Activated CD8-positive, alpha-beta T cell treated with anti-CD3 and anti-CD28 coated beads, Interleukin-2, amount 10 ng/mL, durations not matched to agents 7 days and 5 days (primary cell): ENCODE measurements at regions not wholly inside any gene's neighbourhood (a gene's known extent, or its start where the extent isn't known, plus 50 kb on each side); places are given as distances from the start of the nearest gene placed in this dataset.

Experiments
- ATAC-seq: fragments of 150-1000 bp; cut with Tn5 transposase; one replicate; pipeline ENCODE4 v1.10.0; 2021; ENCODE audit warnings: moderate library complexity
- CTCF ChIA-PET: fragments of 350-600 bp; sonication (Branson Sonifier 250); formaldehyde crosslinking; loops from one replicate; lab custom pipeline; 2021; ENCODE audit warnings: antibody characterized with exemption; lab: Charles Lee
- POLR2A ChIA-PET: fragments of 350-600 bp; sonication (Branson Sonifier 250); formaldehyde crosslinking; loops from one replicate; lab custom pipeline; 2021; ENCODE audit warnings: antibody characterized with exemption; lab: Charles Lee
- DNase-seq: peaks from one replicate; pipeline ENCODE4 v3.0.0-alpha.2; 2020
- H3K27ac Mint-ChIP-seq: one replicate; pipeline ENCODE4 v1.8.0; 2021; ENCODE audit warnings: mild to moderate bottlenecking, mixed read lengths
- H3K27me3 Mint-ChIP-seq: one replicate; pipeline ENCODE4 v1.8.0; 2021; ENCODE audit warnings: low read depth, mixed read lengths
- H3K36me3 Mint-ChIP-seq: one replicate; pipeline ENCODE4 v1.8.0; 2021; ENCODE audit warnings: low read depth, mixed read lengths
- H3K4me1 Mint-ChIP-seq: one replicate; pipeline ENCODE4 v1.8.0; 2021; ENCODE audit warnings: low read depth, mixed read lengths
- H3K4me3 Mint-ChIP-seq: one replicate; pipeline ENCODE4 v1.8.0; 2021; ENCODE audit warnings: mild to moderate bottlenecking, mixed read lengths
- H3K9me3 Mint-ChIP-seq: one replicate; pipeline ENCODE4 v1.8.0; 2022; ENCODE audit warnings: mixed read lengths; ENCODE audit not compliant: insufficient read depth

DNA sequence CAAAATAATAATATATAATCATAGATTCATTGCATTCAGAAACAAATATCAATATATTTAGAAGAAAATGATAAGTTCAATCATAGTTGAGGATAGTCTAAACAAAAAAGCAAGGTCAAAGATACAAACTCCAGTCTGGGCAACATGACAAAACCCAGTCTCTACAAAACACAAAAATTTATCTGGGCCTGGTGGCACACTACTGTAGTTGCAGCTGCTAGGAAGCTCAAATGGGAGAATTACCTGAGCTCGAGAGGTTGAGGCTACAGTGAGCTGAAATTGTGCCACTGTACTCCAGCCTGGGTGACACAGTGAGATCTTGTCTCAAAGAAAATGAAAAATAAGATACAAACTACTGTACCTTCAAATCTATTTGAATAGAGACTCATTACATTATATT is 52.7 kb upstream of the ANXA10 start:
- Mint-ChIP-seq H3K27me3 (no peaks in the 10 kb centered on the region), H3K4me3 (no peak overlapping the region), H3K4me1 (no peaks in the 10 kb centered on the region), H3K9me3 (no peaks in the 10 kb centered on the region), H3K36me3 (no peaks in the 10 kb centered on the region), H3K27ac (no peak overlapping the region)
- ATAC-seq (no peak), DNase-seq (no peak)
- POLR2A ChIA-PET, result no interaction called here
- CTCF ChIA-PET, result no interaction called here
